ENCODE measurements at regions not wholly inside any gene's neighbourhood (a gene's known extent, or its start where the extent isn't known, plus 50 kb on each side); places are given as distances from the start of the nearest gene placed in this dataset.

DNA sequence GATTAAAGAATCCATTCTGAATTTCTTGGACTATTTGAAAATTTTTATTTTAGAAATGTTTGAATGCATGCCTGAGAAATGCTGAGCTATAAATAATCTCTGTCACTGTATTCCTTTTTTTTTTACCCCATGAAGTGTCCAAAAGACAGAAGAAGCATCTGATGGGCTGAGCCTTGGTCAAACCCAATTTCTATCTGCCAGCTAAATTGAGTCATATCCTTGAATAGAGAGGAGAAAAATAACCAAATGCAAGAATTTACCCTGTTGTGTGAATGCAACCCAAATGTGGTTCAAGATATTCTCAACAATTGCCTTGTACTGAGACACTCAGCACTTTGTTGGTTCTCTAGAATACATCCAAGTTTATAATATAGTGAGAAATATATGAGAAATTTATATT, 223.5 kb downstream of the UBE2E3 start:
- in situ Hi-C loops (cut with MboI): no loop called here
- TF ChIP-seq EZH2 (IDR thresholded peaks at IDR 0.05; ENCODE audit: insufficient read depth, poor library complexity, severe bottlenecking): no peak
- no peak for TF ChIP-seq EZH2phosphoT487 (IDR thresholded peaks at IDR 0.05; ENCODE audit: insufficient read depth, low read depth)
- peak; percentile 67 for DNase-seq
- Histone ChIP-seq H3K9me2 (ENCODE audit: insufficient read depth) (no peaks in the 10 kb centered on the region), H3K9ac (no peak overlapping the region), H3K4me2 (ENCODE audit: unreplicated experiment) (peak overlapping the region; percentile 66), H3K27ac (peak overlapping the region; percentile 57), H3K79me2 (ENCODE audit: insufficient read depth) (no peaks in the 10 kb centered on the region), H3F3A (ENCODE audit: insufficient read depth) (peaks cover 14% of the 10 kb centered on the region), H3K9me3 (ENCODE audit: low read depth) (no peaks in the 10 kb centered on the region), H3K4me1 (ENCODE audit: insufficient read depth) (peaks cover 26% of the 10 kb centered on the region), H2AFZ (no peak overlapping the region), H3K27me3 (replicated peaks; ENCODE audit: insufficient read depth) (no peaks in the 10 kb centered on the region), H3K36me3 (ENCODE audit: low read depth) (no peaks in the 10 kb centered on the region), H3K4me3 (0 out of 2 replicates have a peak overlapping the region, but pooled peaks have one; percentile 21), H4K20me1 (ENCODE audit: insufficient read depth) (no peaks in the 10 kb centered on the region)

- in situ Hi-C loops (cut with MboI): no loop called here
- Histone ChIP-seq H3F3A (ENCODE audit: insufficient read depth) (no peaks in the 10 kb centered on the region), H3K9me3 (ENCODE audit: low read depth) (no peaks in the 10 kb centered on the region), H3K9ac (no peak overlapping the region), H3K4me1 (ENCODE audit: insufficient read depth) (no peaks in the 10 kb centered on the region), H4K20me1 (ENCODE audit: insufficient read depth) (no peaks in the 10 kb centered on the region), H3K4me2 (ENCODE audit: unreplicated experiment) (no peak overlapping the region), H3K4me3 (no peak overlapping the region), H3K79me2 (ENCODE audit: insufficient read depth) (no peaks in the 10 kb centered on the region), H3K9me2 (ENCODE audit: insufficient read depth) (no peaks in the 10 kb centered on the region; the same call in 1 of the 2 replicates), H3K36me3 (ENCODE audit: low read depth) (no peaks in the 10 kb centered on the region), H2AFZ (no peak overlapping the region), H3K27me3 (replicated peaks; ENCODE audit: insufficient read depth) (no peaks in the 10 kb centered on the region), H3K27ac (no peak overlapping the region)
- DNase-seq: no peak
- WGBS, 2 experiments (ENCODE audit: low coverage in 1 of 2, low lambda C conversion rate in 2 of 2, missing lambda C conversion rate in 2 of 2): 91 to 95% methylated on average over 3 of the region's 3 CpGs
- no peak for TF ChIP-seq EZH2phosphoT487 (IDR thresholded peaks at IDR 0.05; ENCODE audit: insufficient read depth, low read depth)
- TF ChIP-seq EZH2 (IDR thresholded peaks at IDR 0.05; ENCODE audit: insufficient read depth, poor library complexity, severe bottlenecking): no peak
Observed at GRCh38 chr2:181218401-181218821, 238.0 kb downstream of the UBE2E3 start.

GRCh38 chr2:181223234-181223633, 234.0 kb upstream of the ITGA4 start:
- no peaks in the 10 kb centered on the region for H3K4me1 ChIP-seq (ENCODE audit: insufficient read depth)
- no peak for DNase-seq
- 90 to 95% methylated on average over 2 of the region's 2 CpGs for WGBS, 2 experiments (ENCODE audit: low coverage in 1 of 2, low lambda C conversion rate in 2 of 2, missing lambda C conversion rate in 2 of 2)
- no peak overlapping the region for H3K4me3 ChIP-seq
- no peaks in the 10 kb centered on the region for H3K27me3 ChIP-seq (replicated peaks; ENCODE audit: insufficient read depth)
- H3K36me3 ChIP-seq (ENCODE audit: low read depth): no peaks in the 10 kb centered on the region
- H3K4me2 ChIP-seq (ENCODE audit: unreplicated experiment): no peak overlapping the region
- no peaks in the 10 kb centered on the region for H4K20me1 ChIP-seq (ENCODE audit: insufficient read depth)
- H3K9me2 ChIP-seq (ENCODE audit: insufficient read depth): no peaks in the 10 kb centered on the region
- H3K79me2 ChIP-seq (ENCODE audit: insufficient read depth): no peaks in the 10 kb centered on the region
- H3K27ac ChIP-seq: no peak overlapping the region
- H3F3A ChIP-seq (ENCODE audit: insufficient read depth): no peaks in the 10 kb centered on the region
- H2AFZ ChIP-seq: no peak overlapping the region
- in situ Hi-C loops (cut with MboI): no loop called here
- TF ChIP-seq EZH2 (IDR thresholded peaks at IDR 0.05; ENCODE audit: insufficient read depth, poor library complexity, severe bottlenecking) (no peak), EZH2phosphoT487 (IDR thresholded peaks at IDR 0.05; ENCODE audit: insufficient read depth, low read depth) (no peak)
- no peaks in the 10 kb centered on the region for H3K9me3 ChIP-seq (ENCODE audit: low read depth)
- H3K9ac ChIP-seq: no peak overlapping the region

- Histone ChIP-seq H3K36me3 (ENCODE audit: low read depth) (no peaks in the 10 kb centered on the region), H3K9me2 (ENCODE audit: insufficient read depth) (no peaks in the 10 kb centered on the region), H3K4me2 (ENCODE audit: unreplicated experiment) (no peak overlapping the region), H3K4me3 (no peak overlapping the region), H3K9ac (no peak overlapping the region), H4K20me1 (ENCODE audit: insufficient read depth) (no peaks in the 10 kb centered on the region), H3K4me1 (ENCODE audit: insufficient read depth) (no peaks in the 10 kb centered on the region), H3F3A (ENCODE audit: insufficient read depth) (no peaks in the 10 kb centered on the region), H3K9me3 (ENCODE audit: low read depth) (no peaks in the 10 kb centered on the region), H3K27me3 (replicated peaks; ENCODE audit: insufficient read depth) (no peaks in the 10 kb centered on the region), H2AFZ (no peak overlapping the region), H3K79me2 (ENCODE audit: insufficient read depth) (no peaks in the 10 kb centered on the region), H3K27ac (no peak overlapping the region)
- in situ Hi-C loops (cut with MboI): no loop called here
- 66 to 72% methylated on average over 3 of the region's 3 CpGs for WGBS, 2 experiments (ENCODE audit: low coverage in 1 of 2, low lambda C conversion rate in 2 of 2, missing lambda C conversion rate in 2 of 2)
- no peak for DNase-seq
- TF ChIP-seq EZH2 (IDR thresholded peaks at IDR 0.05; ENCODE audit: insufficient read depth, poor library complexity, severe bottlenecking) (no peak), EZH2phosphoT487 (IDR thresholded peaks at IDR 0.05; ENCODE audit: insufficient read depth, low read depth) (no peak)
Observed at GRCh38 chr2:181224866-181225265, 232.3 kb upstream of the ITGA4 start.

DNA sequence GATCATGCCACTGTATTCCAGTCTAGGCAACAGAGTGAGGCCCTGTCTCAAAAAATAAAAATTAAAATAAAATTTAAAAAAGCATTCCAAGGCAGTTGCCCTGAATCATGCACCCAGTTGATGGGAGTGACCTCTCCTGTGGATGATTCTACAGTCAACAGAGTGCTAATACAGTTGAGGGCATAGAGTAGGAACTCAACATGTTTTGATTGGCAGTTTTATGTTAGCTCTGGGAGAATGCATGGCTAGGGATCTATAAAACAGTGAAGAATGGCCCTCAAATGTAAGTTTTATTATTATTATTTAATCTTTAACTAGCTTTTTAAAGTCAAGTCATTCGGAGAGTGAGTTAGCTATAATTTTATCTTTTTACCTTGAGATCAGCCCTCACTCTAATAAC, 228.5 kb upstream of the ITGA4 start:
- Histone ChIP-seq H3K36me3 (ENCODE audit: low read depth) (no peaks in the 10 kb centered on the region), H4K20me1 (ENCODE audit: insufficient read depth) (no peaks in the 10 kb centered on the region), H3K9ac (no peak overlapping the region), H3K4me1 (ENCODE audit: insufficient read depth) (no peaks in the 10 kb centered on the region), H3K27ac (no peak overlapping the region), H3K79me2 (ENCODE audit: insufficient read depth) (no peaks in the 10 kb centered on the region), H3K27me3 (replicated peaks; ENCODE audit: insufficient read depth) (no peaks in the 10 kb centered on the region), H3F3A (ENCODE audit: insufficient read depth) (no peaks in the 10 kb centered on the region), H3K9me2 (ENCODE audit: insufficient read depth) (no peaks in the 10 kb centered on the region), H3K4me2 (ENCODE audit: unreplicated experiment) (no peak overlapping the region), H3K4me3 (no peak overlapping the region), H3K9me3 (ENCODE audit: low read depth) (no peaks in the 10 kb centered on the region), H2AFZ (no peak overlapping the region)
- no peak for TF ChIP-seq EZH2phosphoT487 (IDR thresholded peaks at IDR 0.05; ENCODE audit: insufficient read depth, low read depth)
- WGBS, 2 experiments (ENCODE audit: low coverage in 1 of 2, low lambda C conversion rate in 2 of 2, missing lambda C conversion rate in 2 of 2): 81 to 90% methylated on average over 1 of the region's 1 CpG
- in situ Hi-C loops (cut with MboI): no loop called here
- no peak for DNase-seq

All from GM23248 (cell line).